Upper lobe of right lung (tissue), 1 donor: ENCODE measurements at regions not wholly inside any gene's neighbourhood (a gene's known extent, or its start where the extent isn't known, plus 50 kb on each side); places are given as distances from the start of the nearest gene placed in this dataset.

Experiments
- ATAC-seq: fragments of 200-7000 bp; cut with Tn5 transposase; one replicate; pipeline ENCODE4 v1.9.1; 2020; ENCODE audit warnings: mild to moderate bottlenecking, moderate library complexity
- DNase-seq: peaks from one replicate; pipeline ENCODE4 v3.0.0-alpha.2; 2020
- H3K27ac ChIP-seq: fragments of 200-600 bp; one replicate; pipeline ENCODE4 v1.8.0; 2022
- H3K27me3 ChIP-seq: fragments of 200-600 bp; one replicate; pipeline ENCODE4 v1.8.0; 2022; ENCODE audit warnings: mild to moderate bottlenecking
- H3K36me3 ChIP-seq: fragments of 200-600 bp; one replicate; pipeline ENCODE4 v1.8.0; 2022
- H3K4me1 ChIP-seq: fragments of 200-600 bp; one replicate; pipeline ENCODE4 v1.8.0; 2022
- H3K4me3 ChIP-seq: fragments of 200-600 bp; one replicate; pipeline ENCODE4 v1.8.0; 2022; ENCODE audit warnings: mild to moderate bottlenecking
- H3K9me3 ChIP-seq: fragments of 200-600 bp; one replicate; pipeline ENCODE4 v1.8.0; 2022
- CTCF ChIP-seq: fragments of 200-600 bp; IDR thresholded peaks from one replicate; pipeline ENCODE4 v1.8.0; 2022; ENCODE audit warnings: antibody characterized with exemption
- intact Hi-C: fragments of 100-400 bp; cut with DNase I; formaldehyde crosslinking; loops from one replicate; pipeline ENCODE4 v1.11.0; 2022
- donor health status: DM: no; HTN: yes; CAD: no; lungs with severe emphysema.

- no peak for DNase-seq
- H3K4me3 ChIP-seq, result no peak overlapping the region
- H3K4me1 ChIP-seq, result no peaks in the 10 kb centered on the region
- H3K36me3 ChIP-seq, result no peaks in the 10 kb centered on the region
- no peak overlapping the region for H3K27ac ChIP-seq
- intact Hi-C loops, result no loop called here
- TF ChIP-seq CTCF, result no peak
- H3K27me3 ChIP-seq, result no peaks in the 10 kb centered on the region
- ATAC-seq, result no peak
- no peaks in the 10 kb centered on the region for H3K9me3 ChIP-seq
Measured at GRCh38 chr11:70697701-70698100, 299.4 kb downstream of the CTTN start.

DNA sequence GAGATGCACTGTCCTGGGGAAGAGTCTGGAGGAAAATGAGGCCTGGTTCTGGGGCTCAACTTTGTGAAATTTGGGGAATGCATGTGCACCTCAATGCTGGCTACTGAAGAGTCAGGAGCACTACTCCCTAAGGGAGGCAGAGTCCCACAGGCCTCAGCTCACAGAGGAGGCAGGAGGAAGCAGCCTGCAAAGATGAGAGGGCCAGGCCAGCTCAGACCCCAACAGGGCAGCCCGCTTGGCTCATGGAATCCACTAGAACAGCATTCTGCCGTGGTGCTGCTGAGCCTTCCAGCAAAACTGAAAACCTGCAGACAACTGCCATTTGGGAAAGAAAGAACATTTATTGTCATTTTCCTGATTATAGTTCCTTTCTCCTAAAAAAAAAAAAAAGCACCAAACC, 300.5 kb downstream of the CTTN start:
- Histone ChIP-seq H3K9me3 (no peaks in the 10 kb centered on the region), H3K36me3 (no peaks in the 10 kb centered on the region), H3K4me3 (no peak overlapping the region), H3K27ac (no peak overlapping the region), H3K27me3 (no peaks in the 10 kb centered on the region), H3K4me1 (no peaks in the 10 kb centered on the region)
- intact Hi-C loops, result no loop called here
- no peak for ATAC-seq
- TF ChIP-seq CTCF, result no peak
- peak; percentile 28 for DNase-seq

GRCh38 chr11:70699294-70700221, 301.2 kb downstream of the CTTN start:
- no peak for ATAC-seq
- intact Hi-C loops, result no loop called here
- H3K27ac ChIP-seq, result no peak overlapping the region
- no peaks in the 10 kb centered on the region for H3K4me1 ChIP-seq
- H3K9me3 ChIP-seq, result no peaks in the 10 kb centered on the region
- H3K36me3 ChIP-seq, result no peaks in the 10 kb centered on the region
- peak; percentile 15 for DNase-seq
- H3K27me3 ChIP-seq, result no peaks in the 10 kb centered on the region
- H3K4me3 ChIP-seq, result no peak overlapping the region
- TF ChIP-seq CTCF, result no peak

DNA sequence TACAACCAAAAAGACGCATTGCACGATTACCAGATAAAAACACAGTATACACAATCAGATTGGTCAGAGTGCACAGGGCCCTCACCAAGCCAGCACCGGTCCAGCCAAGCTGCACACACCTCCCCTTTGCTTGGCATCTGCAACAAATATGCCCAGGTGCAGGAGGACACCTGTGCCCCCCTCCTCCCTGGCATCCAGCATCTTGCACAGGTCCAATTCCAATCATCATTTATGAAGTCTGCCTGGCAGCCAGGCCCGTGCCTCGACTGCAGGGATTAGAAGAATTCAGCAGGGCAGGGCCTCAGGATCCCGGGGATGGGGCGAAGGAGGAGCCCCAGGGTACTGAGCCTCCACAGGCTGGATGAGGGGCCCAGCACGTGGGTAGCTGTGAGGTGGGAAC, 302.1 kb downstream of the CTTN start:
- no peak overlapping the region for H3K27ac ChIP-seq
- H3K9me3 ChIP-seq, result no peaks in the 10 kb centered on the region
- TF ChIP-seq CTCF, result no peak
- ATAC-seq, result no peak
- peak; percentile 59 for DNase-seq
- no peaks in the 10 kb centered on the region for H3K36me3 ChIP-seq
- H3K27me3 ChIP-seq, result no peaks in the 10 kb centered on the region
- no peak overlapping the region for H3K4me3 ChIP-seq
- intact Hi-C loops, result no loop called here
- H3K4me1 ChIP-seq, result no peaks in the 10 kb centered on the region

DNA sequence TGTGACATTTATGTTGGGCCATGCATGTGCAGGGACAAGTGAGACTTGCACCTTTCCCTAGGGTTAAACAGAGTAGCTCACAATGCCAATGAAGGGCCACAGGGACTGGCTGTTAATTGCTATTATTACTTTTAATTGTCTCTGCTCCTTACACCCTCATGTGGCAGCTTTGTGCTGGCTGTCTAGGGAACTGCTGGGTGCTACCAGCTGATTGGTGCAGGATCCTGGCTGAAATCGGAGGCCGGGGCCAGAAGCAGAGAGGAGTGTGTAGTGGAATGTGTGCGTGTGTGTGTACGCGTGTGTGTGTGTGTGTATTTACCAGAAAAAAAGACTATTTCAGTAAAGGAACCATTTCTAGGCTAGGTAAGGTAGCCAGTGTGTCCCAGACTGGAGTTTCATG, 302.5 kb downstream of the CTTN start:
- H3K4me3 ChIP-seq, result no peak overlapping the region
- TF ChIP-seq CTCF, result no peak
- H3K9me3 ChIP-seq, result no peaks in the 10 kb centered on the region
- intact Hi-C loops, result no loop called here
- ATAC-seq (no peak), DNase-seq (peak; percentile 31)
- H3K36me3 ChIP-seq, result no peaks in the 10 kb centered on the region
- no peak overlapping the region for H3K27ac ChIP-seq
- H3K27me3 ChIP-seq, result no peaks in the 10 kb centered on the region
- no peaks in the 10 kb centered on the region for H3K4me1 ChIP-seq
